H1 (cell line): ENCODE measurements at regions not wholly inside any gene's neighbourhood (a gene's known extent, or its start where the extent isn't known, plus 50 kb on each side); places are given as distances from the start of the nearest gene placed in this dataset.

Experiments used
- CTCF ChIA-PET: fragments of 300-600 bp; sonication (Branson Sonifier 250); formaldehyde crosslinking; loops from one replicate; lab custom pipeline; 2021; ENCODE audit not compliant: partially characterized antibody; lab: Charles Lee
- POLR2A ChIA-PET: fragments of 300-600 bp; sonication (Branson Sonifier 250); formaldehyde crosslinking; loops from one replicate; lab custom pipeline; 2021; ENCODE audit warnings: inconsistent platforms; ENCODE audit not compliant: partially characterized antibody; lab: Charles Lee
- DNase-seq, 2 experiments: peaks; one replicate each; pipeline versions ENCODE4 v3.0.0 to v3.0.0-alpha.2; 2010 to 2022; ENCODE audit warnings: low spot score in 2 of 2, low read depth in 1 of 2, mixed read lengths in 1 of 2
- FAIRE-seq: peaks from 2 replicates; lab custom pipeline; 2011; peaks lifted over from hg19 to GRCh38; lab: Jason Lieb, UNC
- H2AFZ ChIP-seq: 2 replicates; pipeline ENCODE4 v1.8.1; 2012; ENCODE audit warnings: low read length, inconsistent platforms
- H2AK5ac ChIP-seq: 2 replicates; pipeline ENCODE4 v1.6.1; 2013; ENCODE audit warnings: low read depth, low read length
- H2BK120ac ChIP-seq: replicated peaks from 2 replicates; pipeline ENCODE3; 2013; ENCODE audit warnings: low read depth, low read length, inconsistent platforms
- H2BK12ac ChIP-seq: 2 replicates; pipeline ENCODE4 v1.6.1; 2013; ENCODE audit warnings: low read depth, low read length
- H2BK15ac ChIP-seq: 2 replicates; pipeline ENCODE4 v1.6.1; 2013; ENCODE audit warnings: low read length
- H2BK20ac ChIP-seq: 2 replicates; pipeline ENCODE4 v1.6.1; 2013; ENCODE audit warnings: low read length
- H2BK5ac ChIP-seq: 2 replicates; pipeline ENCODE4 v1.6.1; 2013; ENCODE audit warnings: low read depth, low read length
- H3K14ac ChIP-seq: 2 replicates; pipeline ENCODE4 v1.6.1; 2013; ENCODE audit warnings: inconsistent platforms; ENCODE audit not compliant: insufficient read length
- H3K18ac ChIP-seq: 2 replicates; pipeline ENCODE4 v1.6.1; 2013; ENCODE audit warnings: low read length; ENCODE audit errors: extremely low read depth
- H3K23ac ChIP-seq: 2 replicates; pipeline ENCODE4 v1.6.1; 2013; ENCODE audit warnings: inconsistent platforms; ENCODE audit not compliant: insufficient read length
- H3K23me2 ChIP-seq: 2 replicates; pipeline ENCODE4 v1.6.1; 2013; ENCODE audit warnings: low read depth, low read length
- H3K27ac ChIP-seq: 2 replicates; pipeline ENCODE4 v1.6.1; 2011; ENCODE audit warnings: low read depth, low read length, inconsistent platforms
- H3K27me3 ChIP-seq, 4 experiments: replicated peaks in 1 of 4; 1 replicate in 1 of 4; 2 replicates in 3 of 4; pipeline versions ENCODE4 v1.6.1 to v1.8.1; 2011 to 2013; ENCODE audit warnings: low read length in 3 of 4, mild to moderate bottlenecking in 3 of 4, inconsistent platforms in 2 of 4, mixed read lengths in 2 of 4, moderate library complexity in 1 of 4; ENCODE audit not compliant: control insufficient read depth in 3 of 4, insufficient read depth in 3 of 4; ENCODE audit errors: extremely low read depth in 1 of 4
- H3K36me3 ChIP-seq, 4 experiments: 2 replicates each; pipeline versions ENCODE4 v1.6.1 to v1.8.1; 2011 to 2013; ENCODE audit warnings: mild to moderate bottlenecking in 4 of 4, low read length in 3 of 4, moderate library complexity in 2 of 4, control low read depth in 1 of 4, inconsistent platforms in 1 of 4; ENCODE audit not compliant: insufficient read depth in 4 of 4, control insufficient read depth in 2 of 4
- H3K4ac ChIP-seq: replicated peaks from 2 replicates; pipeline ENCODE3; 2013; ENCODE audit warnings: low read length, low read depth, mixed read lengths, inconsistent platforms; ENCODE audit not compliant: insufficient read length
- H3K4me1 ChIP-seq, 4 experiments: replicated peaks in 1 of 4; 1 replicate in 1 of 4; 2 replicates in 3 of 4; pipeline versions ENCODE4 v1.6.1 to v1.8.1; 2011 to 2013; ENCODE audit warnings: low read length in 3 of 4, inconsistent platforms in 2 of 4, mixed read lengths in 1 of 4; ENCODE audit not compliant: insufficient read depth in 4 of 4, control insufficient read depth in 3 of 4
- H3K4me2 ChIP-seq, 2 experiments: 2 replicates each; pipeline versions ENCODE4 v1.6.1 to v1.8.1; 2011 to 2013; ENCODE audit warnings: low read depth in 2 of 2, low read length in 2 of 2, control low read depth in 1 of 2, inconsistent platforms in 1 of 2, mild to moderate bottlenecking in 1 of 2; ENCODE audit not compliant: insufficient read depth in 1 of 2
- H3K4me3 ChIP-seq, 4 experiments: fragments of 200-600, 300-600 bp in 1 of 4; sonication (generic), shearing (Covaris generic), sonication (Bioruptor Twin) in 1 of 4; 2 replicates each; pipeline versions ENCODE4 v1.5.1 to v1.8.1; 2011 to 2016; ENCODE audit warnings: low read length in 4 of 4, low read depth in 3 of 4, control low read depth in 2 of 4, inconsistent platforms in 2 of 4, mild to moderate bottlenecking in 2 of 4, mixed read lengths in 1 of 4, moderate library complexity in 1 of 4; ENCODE audit not compliant: insufficient read depth in 2 of 4; ENCODE audit errors: extremely low read depth in 1 of 4
- H3K56ac ChIP-seq: replicated peaks from 2 replicates; pipeline ENCODE3; 2013; ENCODE audit warnings: low read depth, mild to moderate bottlenecking, mixed read lengths, low read length, inconsistent platforms; ENCODE audit not compliant: insufficient read length
- H3K79me1 ChIP-seq: 2 replicates; pipeline ENCODE4 v1.6.1; 2013; ENCODE audit warnings: low read depth, low read length, control low read depth
- H3K79me2 ChIP-seq, 2 experiments: 2 replicates each; pipeline versions ENCODE4 v1.6.1 to v1.8.1; 2012 to 2013; ENCODE audit warnings: low read length in 2 of 2, mild to moderate bottlenecking in 2 of 2, inconsistent platforms in 1 of 2; ENCODE audit not compliant: insufficient read depth in 2 of 2, control insufficient read depth in 1 of 2
- H3K9ac ChIP-seq, 4 experiments: replicated peaks in 1 of 4; 1 replicate in 1 of 4; 2 replicates in 3 of 4; pipeline versions ENCODE4 v1.6.1 to v1.8.1; 2011 to 2013; ENCODE audit warnings: low read depth in 3 of 4, low read length in 3 of 4, control low read depth in 2 of 4, mild to moderate bottlenecking in 2 of 4, moderate library complexity in 2 of 4, inconsistent platforms in 1 of 4; ENCODE audit errors: extremely low read depth in 1 of 4
- H3K9me3 ChIP-seq, 2 experiments: 2 replicates each; pipeline versions ENCODE4 v1.6.1 to v1.8.1; 2012 to 2013; ENCODE audit warnings: mild to moderate bottlenecking in 2 of 2, moderate library complexity in 2 of 2, control low read depth in 1 of 2, inconsistent platforms in 1 of 2, low read depth in 1 of 2, low read length in 1 of 2, mixed read lengths in 1 of 2; ENCODE audit not compliant: insufficient read depth in 2 of 2
- H4K20me1 ChIP-seq, 2 experiments: replicated peaks in 1 of 2; 2 replicates each; pipeline versions ENCODE3 to v1.8.1; 2011 to 2013; ENCODE audit warnings: inconsistent platforms in 2 of 2, low read length in 2 of 2, mild to moderate bottlenecking in 1 of 2; ENCODE audit not compliant: insufficient read depth in 2 of 2, control insufficient read depth in 1 of 2
- H4K5ac ChIP-seq: 2 replicates; pipeline ENCODE4 v1.6.1; 2013; ENCODE audit warnings: low read length, low read depth, mixed read lengths, inconsistent platforms; ENCODE audit not compliant: insufficient read length
- H4K8ac ChIP-seq: 2 replicates; pipeline ENCODE4 v1.8.0; 2013; ENCODE audit warnings: mild to moderate bottlenecking, moderate library complexity, low read length, inconsistent platforms; ENCODE audit not compliant: insufficient read depth; ENCODE audit errors: extremely low read depth
- H4K91ac ChIP-seq: replicated peaks from 2 replicates; pipeline ENCODE3; 2013; ENCODE audit warnings: low read length, mixed read lengths, inconsistent platforms; ENCODE audit not compliant: insufficient read length
- JUND ChIP-seq: IDR thresholded peaks from 2 replicates; pipeline ENCODE4 v1.6.1; 2011; ENCODE audit warnings: mild to moderate bottlenecking, improper control_type of control experiment, low read length

- no peak for DNase-seq
- no peak overlapping the region for H4K91ac ChIP-seq
- no peak overlapping the region for H2BK5ac ChIP-seq
- no peak overlapping the region for H2BK120ac ChIP-seq
- no peak overlapping the region for H4K8ac ChIP-seq
- no peak for TF ChIP-seq JUND
- TF ChIP-seq, all 59 proteins: peak for 0
- H3K14ac ChIP-seq, result no peak overlapping the region
- no peaks in the 10 kb centered on the region for H3K79me2 ChIP-seq
- H3K9me3 ChIP-seq, result peaks cover 0 to 3% of the 10 kb centered on the region in 2 experiments; a peak in 2 of 4 replicates
- H3K79me1 ChIP-seq, result no peaks in the 10 kb centered on the region
- no peak overlapping the region for H2AK5ac ChIP-seq
- H3K23ac ChIP-seq, result no peak overlapping the region
- H2BK12ac ChIP-seq, result no peak overlapping the region
- H3K4me1 ChIP-seq, result peaks cover 2 to 9% (median 4%) of the 10 kb centered on the region in 4 experiments; a peak in 4 of 7 replicates
- no peak overlapping the region for H2BK15ac ChIP-seq
- H3K9ac ChIP-seq, result no peak overlapping the region
- no peak overlapping the region for H3K27ac ChIP-seq
- no peak overlapping the region for H4K5ac ChIP-seq
- H3K23me2 ChIP-seq, result no peaks in the 10 kb centered on the region
- no peak overlapping the region for H3K4me2 ChIP-seq
- CTCF ChIA-PET, result interaction anchor here (1.3 to 1.8 kb wide), 3 partner anchors 8 to 31 kb away, joined by 4 to 7 read pairs (median 4); no protein-coding TSS in a partner anchor
- POLR2A ChIA-PET, result no interaction called here
- H3K18ac ChIP-seq, result no peak overlapping the region
- no peak for FAIRE-seq
- no peaks in the 10 kb centered on the region; a peak in 1 of 7 replicates for H3K27me3 ChIP-seq
- no peak overlapping the region for H2BK20ac ChIP-seq
- H2AFZ ChIP-seq, result no peak overlapping the region
- no peaks in the 10 kb centered on the region for H4K20me1 ChIP-seq
- H3K4ac ChIP-seq, result no peak overlapping the region
- no peak overlapping the region for H3K4me3 ChIP-seq
- H3K56ac ChIP-seq, result no peak overlapping the region
- H3K36me3 ChIP-seq, result no peaks in the 10 kb centered on the region
Observed at GRCh38 chr12:13509740-13510139, 313.2 kb downstream of the EMP1 start.
